ENCODE measurements at regions not wholly inside any gene's neighbourhood (a gene's known extent, or its start where the extent isn't known, plus 50 kb on each side); places are given as distances from the start of the nearest gene placed in this dataset.

DNA sequence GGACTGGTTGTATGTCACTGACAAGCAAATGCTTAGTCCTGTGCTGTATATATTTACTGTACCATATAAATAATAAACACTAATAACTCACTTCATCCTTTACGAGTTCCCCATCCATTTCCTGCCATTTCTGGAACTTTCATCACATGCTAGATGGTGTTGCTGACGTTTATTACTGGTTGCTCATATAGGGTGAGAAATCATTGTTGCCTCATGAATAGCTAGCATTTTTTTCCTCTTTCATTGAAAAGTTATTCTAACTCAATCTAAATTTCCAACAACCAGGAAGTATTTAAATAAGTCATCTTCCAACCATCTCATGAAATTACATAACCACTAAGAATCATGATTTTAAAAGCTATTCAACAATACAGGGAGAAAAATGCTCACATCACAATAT, 88.6 kb upstream of the RCN1 start:
- DNase-seq (ENCODE audit: low read depth in 2 of 3, low spot score in 2 of 3) = no peak

DNA sequence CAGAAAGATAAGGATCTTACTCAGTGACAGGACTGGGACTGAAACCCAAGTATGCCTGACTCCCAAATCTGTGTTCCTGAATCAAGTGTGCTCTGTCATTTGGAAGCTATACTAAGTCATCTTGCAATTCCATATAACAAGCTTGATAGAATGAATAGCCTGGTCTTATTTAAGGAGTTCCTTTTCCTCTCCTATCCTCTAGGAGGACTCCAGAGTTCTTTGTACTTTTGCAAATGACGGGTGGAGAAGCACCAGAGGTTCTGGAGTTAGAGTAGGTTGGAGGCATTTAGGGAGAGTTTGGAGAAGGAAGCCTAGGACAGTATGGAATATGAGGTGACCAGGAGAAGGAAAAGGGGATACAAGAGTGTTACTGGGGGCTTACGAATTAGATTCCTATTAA, 92.9 kb upstream of the RCN1 start:
- DNase-seq (ENCODE audit: low read depth in 2 of 3, low spot score in 2 of 3) = no peak

DNA sequence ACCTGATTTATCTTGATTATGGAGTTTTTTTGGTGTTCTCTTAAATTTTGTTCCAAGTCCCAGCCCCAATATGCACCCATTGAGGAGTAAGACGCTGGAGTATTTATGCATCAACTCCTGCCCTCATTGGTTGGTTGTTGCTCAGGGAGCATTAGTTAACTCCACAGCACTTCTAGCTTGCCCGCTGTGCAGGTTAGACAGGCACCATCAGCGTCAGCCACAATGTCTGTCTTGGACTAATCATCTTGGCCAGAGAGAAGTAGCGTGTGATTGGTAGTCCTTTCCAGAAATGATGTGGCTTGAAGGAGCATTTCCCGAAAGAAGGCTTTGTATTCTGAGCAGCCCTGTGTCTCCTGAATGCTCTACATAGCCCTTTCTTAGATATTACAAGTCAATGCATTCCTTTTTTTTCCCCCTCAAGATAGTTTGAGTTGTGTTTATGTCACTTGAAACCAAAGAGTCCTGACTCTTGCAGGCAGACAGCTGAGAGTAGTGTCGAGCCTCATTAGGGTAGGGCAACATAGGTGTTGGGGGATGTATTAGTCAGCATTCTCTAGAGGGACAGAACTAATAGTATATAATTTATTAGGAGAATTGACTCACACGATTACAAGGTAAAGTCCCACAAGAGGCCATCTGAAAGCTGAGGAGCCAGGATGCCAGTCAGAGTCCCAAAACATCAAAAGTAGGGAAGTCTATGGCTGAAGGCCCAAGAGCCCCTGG, 94.6 kb upstream of the RCN1 start:
- DNase-seq (ENCODE audit: low read depth in 2 of 3, low spot score in 2 of 3) = no peak

DNA sequence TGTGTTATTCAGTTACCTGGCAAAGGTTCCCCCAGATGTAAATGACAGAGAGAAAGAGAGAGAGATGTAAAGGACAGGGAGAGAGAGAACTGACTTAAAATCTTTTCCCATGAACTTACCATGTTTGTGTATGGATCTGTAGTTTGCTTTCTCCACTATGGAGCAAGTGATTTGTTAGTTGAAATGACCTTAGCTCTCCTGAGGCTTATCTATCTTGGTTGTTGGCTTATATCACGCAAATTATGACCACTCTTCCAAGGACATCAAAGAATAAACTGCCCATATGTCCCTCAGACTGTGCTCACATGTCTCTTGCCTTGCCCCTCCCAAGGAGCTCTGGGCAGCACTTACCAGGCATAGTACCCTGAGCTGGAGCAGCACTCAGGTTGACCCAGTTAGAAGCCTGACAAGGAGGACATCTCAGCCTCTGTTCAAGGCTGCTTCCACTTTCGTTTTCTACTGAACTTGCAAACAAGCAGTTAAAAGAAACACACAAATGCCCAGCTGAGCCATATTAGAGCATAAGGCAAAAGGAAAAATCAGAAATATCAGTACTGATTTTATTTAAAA, 95.3 kb upstream of the RCN1 start:
- no peak for DNase-seq (ENCODE audit: low read depth in 2 of 3, low spot score in 2 of 3)

DNA sequence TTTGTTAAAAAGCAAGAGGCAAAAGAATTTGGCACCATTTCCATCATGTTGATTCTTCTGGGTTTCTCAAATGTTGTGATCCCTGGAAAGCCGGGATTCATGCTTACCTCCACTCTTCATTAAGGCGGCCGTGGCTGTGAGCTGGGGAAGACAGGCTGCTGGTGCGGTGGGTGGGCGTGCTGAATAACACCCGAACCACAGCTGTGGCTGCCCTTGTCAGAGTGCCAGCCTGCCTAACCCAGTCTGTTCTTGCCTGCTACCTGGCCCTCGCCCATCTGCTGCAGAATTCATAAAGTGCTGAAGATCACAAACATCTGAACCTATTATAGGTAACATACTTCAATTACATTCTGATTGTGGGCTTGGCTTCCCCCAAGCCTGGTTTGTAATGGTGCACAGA, 95.8 kb upstream of the RCN1 start:
- no peak for DNase-seq (ENCODE audit: low read depth in 2 of 3, low spot score in 2 of 3)

DNA sequence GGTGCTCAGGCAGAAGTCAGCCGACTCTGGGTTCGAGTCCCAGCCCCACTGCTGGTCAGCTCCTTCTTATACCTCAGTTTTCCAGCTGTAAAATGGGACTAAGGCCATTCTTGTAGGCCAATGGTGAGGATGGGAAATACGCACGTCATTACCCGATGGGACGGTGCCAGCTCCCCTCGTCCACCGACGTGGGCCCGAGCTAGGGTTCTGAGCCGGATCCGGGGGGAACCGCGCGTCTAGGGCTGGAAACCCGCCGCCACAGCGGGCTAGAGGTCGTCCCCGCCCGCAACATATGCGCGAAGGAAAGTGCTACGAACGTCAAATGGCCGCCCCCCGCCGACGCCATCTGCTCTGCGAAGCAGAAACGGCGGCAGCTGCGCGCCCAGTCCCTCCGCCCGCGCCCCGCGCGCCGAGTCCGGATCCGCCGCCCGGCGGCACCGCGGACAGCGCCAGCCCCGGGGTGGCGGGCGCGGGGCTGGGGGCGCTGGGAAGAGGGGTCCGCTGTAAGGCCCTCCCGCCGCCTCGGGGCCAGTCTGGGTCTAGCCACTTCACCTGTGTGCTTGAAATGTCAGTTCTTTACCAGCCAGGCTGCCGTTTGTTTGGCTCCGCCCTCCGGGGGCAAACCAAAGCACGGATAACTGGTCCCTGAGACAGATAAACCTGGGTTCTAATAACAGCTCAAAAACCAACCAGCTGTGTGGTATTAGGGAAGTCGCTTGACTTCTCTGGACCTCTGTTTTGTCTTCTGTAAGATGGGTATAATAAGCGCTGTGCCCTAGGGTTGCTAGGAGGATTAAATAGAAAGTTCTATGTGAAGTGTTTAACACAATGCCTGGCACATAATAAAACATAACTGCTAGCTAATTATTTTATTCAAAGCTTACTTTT, 103.5 kb upstream of the RCN1 start:
- DNase-seq (ENCODE audit: low read depth in 2 of 3, low spot score in 2 of 3) = no peak

DNA sequence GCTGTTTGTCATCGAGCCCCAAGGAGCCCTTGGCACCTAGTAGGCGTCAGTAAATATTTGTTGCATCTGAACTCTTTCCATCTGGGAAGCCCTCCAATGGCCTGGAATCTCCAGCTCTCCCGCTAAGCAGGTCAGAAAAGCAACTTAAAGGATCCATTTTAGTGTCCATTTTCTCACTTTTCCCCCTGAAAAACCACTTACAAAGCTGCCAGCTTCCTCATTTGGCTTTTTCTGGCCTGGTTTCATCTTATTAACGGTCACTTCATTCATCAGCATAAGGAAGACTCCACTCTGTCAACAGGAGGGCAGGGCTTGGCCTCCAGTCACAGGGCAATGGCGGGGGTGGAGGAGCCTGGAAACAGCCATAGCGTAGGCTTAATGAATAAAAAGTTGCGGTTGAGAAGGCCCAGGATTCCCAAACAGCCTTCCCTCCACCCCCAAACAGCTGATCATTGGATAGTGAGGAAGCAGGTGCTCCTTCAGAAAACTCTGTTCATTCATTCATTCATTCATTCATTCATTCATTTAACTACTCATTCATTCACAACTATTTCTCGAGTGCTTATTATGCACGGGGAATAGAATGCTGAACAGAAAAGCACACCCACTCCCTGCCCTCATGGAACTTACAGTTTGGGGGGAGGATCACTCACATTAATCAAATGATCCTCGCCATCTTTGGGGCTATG, 104.5 kb upstream of the RCN1 start:
- no peak for DNase-seq (ENCODE audit: low read depth in 2 of 3, low spot score in 2 of 3)

DNA sequence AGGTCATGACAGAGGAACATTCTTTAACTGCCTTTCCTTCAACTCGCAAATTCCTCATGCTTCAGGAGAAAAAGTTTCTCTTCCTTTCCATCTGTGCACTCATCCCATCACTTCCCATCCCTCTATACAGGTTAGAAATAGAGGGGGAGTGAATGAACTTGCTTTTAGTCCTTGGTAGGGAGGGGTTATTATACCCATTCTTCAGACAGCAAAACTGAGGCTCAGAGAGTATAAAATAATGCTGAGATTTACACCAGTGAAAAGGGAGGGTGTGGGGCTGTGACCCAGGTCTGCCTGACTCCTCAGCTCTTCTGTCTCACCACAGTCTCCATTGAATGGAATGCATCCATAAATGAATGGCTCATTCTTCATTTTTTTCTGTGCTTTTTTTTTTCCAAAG, 109.4 kb upstream of the RCN1 start:
- no peak for DNase-seq (ENCODE audit: low read depth in 2 of 3, low spot score in 2 of 3)

DNA sequence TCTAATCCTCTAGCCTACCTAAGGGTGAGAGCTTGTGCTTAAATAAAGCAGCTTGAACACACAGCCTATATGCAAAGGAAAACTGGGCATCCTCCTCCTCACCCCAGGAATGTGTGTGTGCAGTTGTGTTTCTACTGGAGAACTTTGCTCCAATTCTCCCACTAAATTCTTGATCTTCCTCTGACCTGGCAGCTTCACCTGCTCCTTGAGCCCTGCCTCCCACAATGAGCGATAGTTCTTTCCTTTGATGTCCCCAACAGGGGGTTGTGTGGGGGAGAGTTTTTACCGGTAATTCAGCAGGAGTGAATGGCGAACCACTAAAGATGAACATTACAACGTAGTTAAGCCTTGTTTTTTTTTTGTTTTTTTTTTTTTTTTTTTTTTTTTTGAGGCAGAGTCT, 113.5 kb upstream of the RCN1 start:
- DNase-seq (ENCODE audit: low read depth in 2 of 3, low spot score in 2 of 3) = no peak

DNA sequence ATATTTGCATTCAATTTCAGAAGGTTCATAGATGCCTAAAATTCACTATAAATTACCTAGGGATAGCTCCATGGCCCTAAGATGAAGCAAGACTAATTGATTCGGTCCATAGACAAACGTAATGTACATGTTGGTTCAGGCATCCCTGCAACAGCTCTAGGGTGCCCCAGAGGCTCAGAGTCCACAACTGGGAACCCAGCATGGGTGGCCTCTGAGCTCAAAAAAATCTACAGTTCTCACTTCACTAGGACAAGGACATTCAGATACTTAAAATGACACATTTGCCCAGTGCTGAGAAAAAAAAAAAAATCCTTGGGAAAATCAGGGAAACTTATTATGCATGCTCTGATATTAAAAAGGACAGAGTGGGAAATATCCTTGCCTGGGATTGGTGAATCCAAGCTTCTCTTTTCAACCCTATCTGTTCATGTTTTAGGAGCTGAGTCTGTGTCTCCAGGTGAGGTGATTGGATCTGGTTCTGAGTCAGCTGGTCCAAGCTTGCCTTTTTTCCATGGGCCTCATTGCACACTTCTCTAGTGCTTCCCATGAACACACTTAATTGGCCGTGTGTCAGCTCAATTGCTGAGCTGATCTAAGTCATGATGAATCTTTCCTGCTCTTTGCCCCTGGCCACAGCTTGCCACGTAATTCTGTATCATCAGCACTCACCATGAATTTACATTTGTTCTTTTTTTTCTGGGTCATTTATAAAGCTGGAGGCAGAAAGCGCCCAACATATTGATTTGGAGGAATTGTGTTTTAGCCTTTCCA, 116.3 kb upstream of the RCN1 start:
- DNase-seq (ENCODE audit: low read depth in 2 of 3, low spot score in 2 of 3) = no peak

DNA sequence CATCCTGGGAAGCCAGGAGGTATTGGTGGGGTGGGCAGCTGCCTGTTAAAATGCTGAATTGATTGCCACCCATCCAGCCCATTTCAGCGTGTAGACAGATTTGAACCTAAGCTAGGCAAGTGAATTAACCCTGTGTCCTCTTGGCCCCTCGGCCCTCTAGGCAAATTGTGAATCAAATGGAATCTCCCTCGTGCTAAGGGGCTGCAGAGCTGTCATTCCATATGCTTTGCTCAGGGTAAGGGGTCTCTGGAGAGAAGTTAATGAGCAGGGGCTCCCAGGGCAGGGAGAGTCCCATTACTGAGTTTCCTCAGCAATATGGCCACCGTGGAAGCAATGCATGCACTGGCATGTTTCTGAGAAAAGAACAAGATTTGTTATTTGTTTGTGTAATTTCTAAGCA, 117.7 kb upstream of the RCN1 start:
- DNase-seq (ENCODE audit: low read depth in 2 of 3, low spot score in 2 of 3) = no peak

DNA sequence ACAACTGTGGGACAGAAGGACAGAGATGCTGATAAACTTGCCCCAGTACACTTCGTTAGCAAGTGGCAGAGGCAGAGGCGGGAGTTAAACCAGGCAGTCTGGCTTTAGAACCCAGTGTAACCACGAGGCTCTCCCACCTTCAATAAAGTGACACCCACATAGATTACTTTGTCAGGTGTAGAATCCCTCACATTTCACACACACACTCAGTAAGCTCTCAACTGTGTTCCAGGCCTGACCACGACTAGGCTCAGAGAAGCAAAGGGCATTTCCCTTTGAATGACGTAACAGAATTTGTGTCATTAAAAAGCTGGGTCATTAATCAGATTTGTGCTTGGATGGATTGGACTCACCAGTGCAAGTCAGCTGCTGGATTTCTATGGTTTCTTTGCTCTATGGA, 118.3 kb upstream of the RCN1 start:
- no peak for DNase-seq (ENCODE audit: low read depth in 2 of 3, low spot score in 2 of 3)

DNA sequence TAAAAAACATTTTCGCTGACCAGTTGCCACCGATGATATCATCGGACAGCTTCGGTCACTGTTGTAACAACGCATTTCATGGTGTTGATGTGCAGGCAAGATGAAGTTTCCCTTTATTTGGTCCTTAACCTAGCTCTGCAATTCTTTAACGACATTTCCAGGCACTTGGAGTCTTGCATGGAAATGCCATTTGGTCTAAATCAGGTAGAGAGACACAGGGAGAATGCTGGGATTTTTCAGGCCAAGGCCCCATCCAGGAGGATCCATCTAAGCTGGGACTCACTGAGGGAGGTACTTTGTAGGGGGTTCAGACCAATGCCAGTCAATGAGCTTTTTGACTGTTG, 121.5 kb upstream of the RCN1 start:
- DNase-seq (ENCODE audit: low read depth in 2 of 3, low spot score in 2 of 3) = no peak

DNA sequence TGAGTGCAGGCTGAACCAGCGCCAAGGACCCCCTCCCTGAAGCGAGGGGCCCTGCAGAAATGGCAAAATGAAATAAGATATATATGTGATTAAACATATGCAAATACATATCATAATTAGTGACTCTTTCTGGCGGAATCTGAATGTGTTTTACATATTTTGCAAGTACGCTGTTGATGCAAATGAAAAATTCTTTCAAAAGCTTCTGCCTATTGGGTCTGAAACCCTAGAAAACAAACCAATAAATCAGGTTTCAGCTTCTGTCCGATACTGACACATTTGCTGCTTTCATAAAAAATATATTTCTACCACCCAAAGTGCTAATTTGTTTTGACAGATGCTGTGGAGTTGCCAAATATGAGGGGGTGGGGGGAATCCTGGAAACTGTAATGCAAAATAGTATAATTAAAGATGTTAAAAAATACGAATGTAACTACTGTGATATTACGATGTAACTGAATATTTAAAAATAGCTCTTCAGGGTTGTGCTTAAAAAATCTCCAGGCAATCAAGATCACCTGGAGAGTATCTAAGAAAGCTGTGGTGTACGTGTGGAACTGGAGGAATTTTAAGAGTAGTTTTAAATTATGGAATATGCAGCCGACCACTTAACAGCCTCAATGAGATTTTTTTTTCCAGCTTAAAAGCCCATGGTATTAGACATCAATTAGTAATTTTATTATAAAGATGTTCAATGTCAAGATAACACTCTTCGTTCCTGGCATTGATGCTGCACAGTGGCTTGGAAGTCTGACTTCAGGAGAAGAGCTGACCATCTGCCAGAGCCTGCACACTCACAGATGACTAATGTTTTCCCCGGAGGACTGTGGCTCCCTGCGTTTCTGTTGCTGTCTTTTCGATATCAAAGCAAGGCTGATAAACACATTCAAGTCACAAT, 122.2 kb upstream of the RCN1 start:
- no peak for DNase-seq (ENCODE audit: low read depth in 2 of 3, low spot score in 2 of 3)

DNA sequence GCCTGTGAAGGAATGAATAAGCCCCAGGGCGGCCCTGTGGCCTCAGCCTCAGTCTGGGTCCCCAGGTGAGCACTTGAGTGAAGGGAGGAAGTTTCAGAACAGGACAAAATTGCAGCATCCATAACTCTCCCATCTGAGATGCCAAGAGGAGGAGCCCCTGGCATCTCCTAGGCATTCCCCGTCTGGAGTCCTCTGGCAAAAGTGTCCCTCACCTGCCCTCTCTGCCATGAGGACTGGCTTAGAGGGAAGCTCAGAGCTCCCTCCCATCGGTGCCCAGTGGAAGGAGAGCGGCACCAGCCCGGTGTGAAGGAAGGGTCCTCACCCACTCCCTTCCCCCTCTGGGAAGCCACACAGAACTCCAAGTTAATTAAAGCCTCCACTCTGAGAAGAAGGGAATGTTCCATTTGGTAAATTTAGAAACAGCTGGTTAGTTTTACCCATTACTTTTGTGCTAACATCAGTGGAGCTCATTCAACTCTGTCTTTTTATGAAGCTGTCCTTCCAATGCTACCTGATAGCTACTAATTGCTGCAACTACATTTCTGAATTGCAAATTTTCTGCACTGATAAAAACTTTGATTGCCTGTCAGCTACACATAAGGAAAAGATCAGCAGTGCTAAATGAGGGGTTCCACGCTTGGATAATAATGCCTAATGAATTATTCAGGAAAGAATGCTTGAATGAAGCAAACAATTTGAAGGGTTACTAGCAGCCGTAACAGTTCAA, 123.3 kb upstream of the RCN1 start:
- no peak for DNase-seq (ENCODE audit: low read depth in 2 of 3, low spot score in 2 of 3)

DNA sequence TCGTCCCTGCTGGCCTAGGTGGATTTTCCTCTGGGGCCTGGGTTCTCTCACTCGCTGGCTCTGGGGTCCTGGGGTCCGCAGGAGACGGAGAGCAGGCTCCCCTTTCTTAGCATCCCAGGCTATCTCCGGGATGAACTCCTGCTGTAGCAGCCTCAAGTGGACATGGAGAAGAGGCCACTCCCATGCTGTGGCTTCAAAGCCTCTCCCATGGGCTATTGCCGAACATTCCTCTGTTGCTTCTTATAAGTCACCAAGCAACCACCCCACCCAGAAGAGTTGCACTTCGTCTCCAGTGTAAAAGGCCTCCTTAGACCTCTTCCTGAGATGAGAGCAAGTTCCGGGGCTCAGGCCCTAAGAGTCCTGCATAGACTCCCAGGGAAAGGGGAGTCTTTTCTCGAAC, 124.0 kb upstream of the RCN1 start:
- no peak for DNase-seq (ENCODE audit: low read depth in 2 of 3, low spot score in 2 of 3)

DNA sequence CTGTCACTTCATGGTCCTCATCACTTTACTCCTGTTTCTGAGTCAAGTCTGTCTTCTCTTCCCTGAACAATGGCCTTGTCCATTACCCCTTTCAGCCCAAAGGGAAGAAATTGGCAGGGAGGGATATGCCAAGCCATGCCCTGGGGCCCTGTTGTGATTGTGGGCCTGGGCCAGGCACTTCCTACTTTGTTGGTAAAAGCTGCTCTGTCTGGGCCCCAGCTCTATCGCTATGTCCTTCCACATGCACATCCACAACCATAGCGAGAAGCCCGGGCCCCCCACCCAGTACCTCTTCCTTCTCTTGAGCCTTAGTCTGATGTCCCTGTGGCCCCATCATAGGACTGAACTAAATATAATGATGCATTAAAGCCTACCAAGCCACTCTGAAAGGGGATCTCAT, 126.7 kb upstream of the RCN1 start:
- DNase-seq (ENCODE audit: low read depth in 2 of 3, low spot score in 2 of 3) = no peak

DNA sequence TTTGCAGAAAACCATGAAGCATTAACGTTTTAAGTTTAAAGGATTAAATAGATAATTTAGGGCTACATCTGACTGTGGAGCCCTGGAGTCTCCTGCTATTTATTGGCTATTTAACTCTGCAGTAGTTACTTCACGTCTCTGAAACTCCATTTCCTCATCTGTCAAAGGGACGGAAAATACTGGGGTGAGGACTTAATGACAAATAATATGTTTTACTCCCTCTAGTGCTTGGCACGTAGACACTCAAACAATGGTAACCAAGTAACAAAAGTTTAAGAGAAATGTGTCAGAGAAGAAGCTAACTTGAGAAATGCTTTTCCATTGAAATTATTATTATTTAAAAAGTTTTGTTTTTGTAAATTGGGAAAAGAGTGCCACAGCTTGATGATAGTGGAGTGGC, 130.7 kb upstream of the RCN1 start:
- DNase-seq (ENCODE audit: low read depth in 2 of 3, low spot score in 2 of 3) = no peak

DNA sequence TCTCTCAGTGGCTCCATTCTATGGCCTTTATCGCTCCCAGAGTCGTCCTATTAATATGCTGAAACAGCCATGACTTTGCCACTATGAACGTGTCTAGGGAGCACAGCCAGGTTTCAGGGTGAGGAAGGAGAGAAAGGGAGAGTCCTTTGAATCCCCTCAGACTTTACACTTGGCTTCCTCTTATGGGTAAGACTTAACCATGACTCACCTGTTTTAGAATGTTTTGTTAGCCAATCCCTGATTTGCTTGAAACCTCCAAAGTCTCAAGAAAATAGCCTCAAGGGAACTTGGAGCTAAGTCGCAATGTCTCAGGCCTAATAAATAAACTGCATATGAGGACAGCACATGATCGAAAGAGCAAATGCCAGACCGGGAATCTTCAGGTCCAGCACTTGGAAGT, 131.2 kb upstream of the RCN1 start:
- DNase-seq (ENCODE audit: low read depth in 2 of 3, low spot score in 2 of 3) = no peak

All from activated CD8-positive, alpha-beta memory T cell treated with anti-CD3 and anti-CD28 coated beads for 48 hours (primary cell).